Upper lobe of left lung (tissue), 4 donors: ENCODE measurements at regions not wholly inside any gene's neighbourhood (a gene's known extent, or its start where the extent isn't known, plus 50 kb on each side); places are given as distances from the start of the nearest gene placed in this dataset.

Source experiments
- POLR2A ChIP-seq, 4 donors: fragments of 450-650 bp; IDR thresholded peaks; one replicate each; pipeline ENCODE4 v1.5.1; 2016 to 2017; ENCODE audit warnings: antibody characterized with exemption in 4 of 4, mild to moderate bottlenecking in 2 of 4
- TF ChIP-seq, protein P1 (sequence below), 6 experiments: fragments of 450-650 bp in 4 of 6; fragments of 200-600 bp in 2 of 6; sonication (generic) in 2 of 6; IDR thresholded peaks; one replicate each; pipeline ENCODE4 v1.5.1; 2016 to 2019; ENCODE audit warnings: antibody characterized with exemption in 6 of 6

DNA sequence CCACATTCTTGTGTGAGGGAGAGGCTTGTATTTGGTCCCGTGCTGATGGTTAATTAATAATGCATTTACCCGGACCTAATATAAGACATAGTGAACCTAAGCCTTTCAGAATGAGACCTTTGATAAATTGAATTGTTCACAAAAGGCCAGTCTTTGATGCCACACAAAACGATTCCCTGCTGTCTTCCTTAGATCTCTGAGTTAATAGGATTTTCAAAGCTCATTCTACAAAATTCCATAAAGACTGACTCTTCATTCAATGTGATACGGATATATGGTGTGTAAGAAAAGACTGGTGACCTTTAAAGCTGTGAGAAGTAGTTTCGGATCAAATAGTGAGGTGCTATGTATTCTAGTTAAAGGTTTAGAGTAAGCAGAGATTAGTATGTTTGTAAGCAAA is 254.3 kb downstream of the PDHA2 start:
- TF ChIP-seq, protein P1, sequence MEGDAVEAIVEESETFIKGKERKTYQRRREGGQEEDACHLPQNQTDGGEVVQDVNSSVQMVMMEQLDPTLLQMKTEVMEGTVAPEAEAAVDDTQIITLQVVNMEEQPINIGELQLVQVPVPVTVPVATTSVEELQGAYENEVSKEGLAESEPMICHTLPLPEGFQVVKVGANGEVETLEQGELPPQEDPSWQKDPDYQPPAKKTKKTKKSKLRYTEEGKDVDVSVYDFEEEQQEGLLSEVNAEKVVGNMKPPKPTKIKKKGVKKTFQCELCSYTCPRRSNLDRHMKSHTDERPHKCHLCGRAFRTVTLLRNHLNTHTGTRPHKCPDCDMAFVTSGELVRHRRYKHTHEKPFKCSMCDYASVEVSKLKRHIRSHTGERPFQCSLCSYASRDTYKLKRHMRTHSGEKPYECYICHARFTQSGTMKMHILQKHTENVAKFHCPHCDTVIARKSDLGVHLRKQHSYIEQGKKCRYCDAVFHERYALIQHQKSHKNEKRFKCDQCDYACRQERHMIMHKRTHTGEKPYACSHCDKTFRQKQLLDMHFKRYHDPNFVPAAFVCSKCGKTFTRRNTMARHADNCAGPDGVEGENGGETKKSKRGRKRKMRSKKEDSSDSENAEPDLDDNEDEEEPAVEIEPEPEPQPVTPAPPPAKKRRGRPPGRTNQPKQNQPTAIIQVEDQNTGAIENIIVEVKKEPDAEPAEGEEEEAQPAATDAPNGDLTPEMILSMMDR (IDR thresholded peaks at IDR 0.05): no peak
- no peak for TF ChIP-seq POLR2A (IDR thresholded peaks at IDR 0.05)
